Activated CD4-positive, alpha-beta memory T cell treated with anti-CD3 and anti-CD28 coated beads, Interleukin-2, amount 10 ng/mL, durations not matched to agents 7 days and 5 days (primary cell): ENCODE measurements at regions not wholly inside any gene's neighbourhood (a gene's known extent, or its start where the extent isn't known, plus 50 kb on each side); places are given as distances from the start of the nearest gene placed in this dataset.

Source experiments
- CTCF ChIA-PET: fragments of 350-600 bp; sonication (Branson Sonifier 250); formaldehyde crosslinking; loops from one replicate; lab custom pipeline; 2021; ENCODE audit warnings: antibody characterized with exemption, inconsistent platforms; lab: Charles Lee
- POLR2A ChIA-PET: fragments of 350-600 bp; sonication (Branson Sonifier 250); formaldehyde crosslinking; loops from one replicate; lab custom pipeline; 2021; ENCODE audit warnings: antibody characterized with exemption; lab: Charles Lee
- DNase-seq: peaks from one replicate; pipeline ENCODE4 v3.0.0-alpha.2; 2020
- H3K27ac Mint-ChIP-seq: one replicate; pipeline ENCODE4 v1.8.0; 2021; ENCODE audit warnings: mild to moderate bottlenecking, mixed read lengths
- H3K27me3 Mint-ChIP-seq: one replicate; pipeline ENCODE4 v1.8.0; 2021; ENCODE audit warnings: mixed read lengths
- H3K36me3 Mint-ChIP-seq: one replicate; pipeline ENCODE4 v1.8.0; 2021; ENCODE audit warnings: low read depth, mixed read lengths
- H3K4me1 Mint-ChIP-seq: one replicate; pipeline ENCODE4 v1.8.0; 2021; ENCODE audit warnings: mixed read lengths
- H3K4me3 Mint-ChIP-seq: one replicate; pipeline ENCODE4 v1.8.0; 2021; ENCODE audit warnings: mild to moderate bottlenecking, mixed read lengths
- H3K9me3 Mint-ChIP-seq: one replicate; pipeline ENCODE4 v1.8.0; 2021; ENCODE audit warnings: mixed read lengths

DNA sequence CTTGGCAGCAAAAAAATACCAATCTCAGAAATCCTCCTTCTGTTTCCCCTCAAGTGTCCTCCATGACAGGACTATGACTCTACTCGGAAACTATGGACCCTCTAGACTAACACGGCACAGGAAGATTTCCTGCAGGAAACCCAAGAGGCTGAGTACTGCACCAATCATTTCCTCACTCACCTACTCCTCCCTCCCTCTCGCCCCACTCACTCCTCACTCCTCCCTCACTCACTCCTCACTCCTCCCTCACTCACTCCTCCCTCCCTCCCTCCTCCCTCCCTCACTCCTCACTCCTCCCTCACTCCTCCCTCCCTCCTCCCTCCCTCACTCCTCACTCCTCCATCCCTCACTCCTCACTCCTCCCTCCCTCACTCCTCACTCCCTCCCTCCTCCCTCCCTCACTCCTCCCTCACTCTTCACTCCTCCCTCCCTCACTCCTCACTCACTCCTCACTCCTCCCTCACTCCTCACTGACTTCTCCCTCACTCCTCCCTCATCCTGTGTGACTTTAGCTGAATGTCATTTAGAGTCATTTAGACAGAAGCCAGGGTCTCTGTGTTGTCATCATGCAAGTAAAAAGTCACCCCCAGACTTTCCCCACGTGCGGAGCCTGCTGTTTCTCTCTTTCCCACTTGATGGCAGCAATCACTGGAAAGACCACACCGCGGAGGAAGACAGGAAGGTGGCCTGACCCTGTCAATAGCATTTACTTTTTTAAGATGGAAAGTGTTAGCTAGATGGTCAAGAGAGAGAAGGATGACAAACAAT, 226.8 kb upstream of the PDE10A start:
- Mint-ChIP-seq H3K27me3 (peaks cover 2% of the 10 kb centered on the region), H3K4me3 (no peak overlapping the region), H3K27ac (no peak overlapping the region), H3K9me3 (no peaks in the 10 kb centered on the region), H3K4me1 (peaks cover 2% of the 10 kb centered on the region), H3K36me3 (no peaks in the 10 kb centered on the region)
- ChIA-PET POLR2A (no interaction called here), CTCF (interaction anchor here (1.0 to 1.5 kb wide), 2 partner anchors 207 to 216 kb away, joined by 5 to 7 read pairs; no protein-coding TSS in a partner anchor)
- DNase-seq, result no peak

DNA sequence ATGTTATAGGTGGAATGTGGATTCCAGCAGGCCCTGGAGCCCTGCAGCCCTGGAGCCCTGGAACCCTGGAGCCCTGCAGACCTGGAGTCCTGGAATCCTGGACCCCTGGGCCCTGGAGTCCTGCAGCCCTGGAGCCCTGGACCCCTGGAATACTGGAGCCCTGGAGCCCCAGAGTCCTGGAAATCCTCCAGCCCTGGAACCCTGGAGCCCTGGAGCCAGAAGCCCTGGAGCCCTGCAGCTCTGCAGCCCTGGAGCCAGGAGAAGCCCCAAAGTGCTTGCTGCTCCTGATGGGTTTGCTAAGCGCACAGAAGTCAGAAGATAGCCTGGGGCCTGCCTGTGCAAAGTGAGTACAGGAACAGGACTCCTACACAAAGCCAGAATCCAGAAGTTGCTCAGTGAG, 223.1 kb upstream of the PDE10A start:
- no peak for DNase-seq
- no peaks in the 10 kb centered on the region for H3K9me3 Mint-ChIP-seq
- no peak overlapping the region for H3K27ac Mint-ChIP-seq
- ChIA-PET POLR2A (no interaction called here), CTCF (interaction anchor here (1.4 to 4.3 kb wide), 4 partner anchors 170 to 220 kb away, joined by 3 to 29 read pairs (median 6); no protein-coding TSS in a partner anchor)
- H3K4me1 Mint-ChIP-seq, result peaks cover 4% of the 10 kb centered on the region
- H3K4me3 Mint-ChIP-seq, result no peak overlapping the region
- no peaks in the 10 kb centered on the region for H3K27me3 Mint-ChIP-seq
- no peaks in the 10 kb centered on the region for H3K36me3 Mint-ChIP-seq

DNA sequence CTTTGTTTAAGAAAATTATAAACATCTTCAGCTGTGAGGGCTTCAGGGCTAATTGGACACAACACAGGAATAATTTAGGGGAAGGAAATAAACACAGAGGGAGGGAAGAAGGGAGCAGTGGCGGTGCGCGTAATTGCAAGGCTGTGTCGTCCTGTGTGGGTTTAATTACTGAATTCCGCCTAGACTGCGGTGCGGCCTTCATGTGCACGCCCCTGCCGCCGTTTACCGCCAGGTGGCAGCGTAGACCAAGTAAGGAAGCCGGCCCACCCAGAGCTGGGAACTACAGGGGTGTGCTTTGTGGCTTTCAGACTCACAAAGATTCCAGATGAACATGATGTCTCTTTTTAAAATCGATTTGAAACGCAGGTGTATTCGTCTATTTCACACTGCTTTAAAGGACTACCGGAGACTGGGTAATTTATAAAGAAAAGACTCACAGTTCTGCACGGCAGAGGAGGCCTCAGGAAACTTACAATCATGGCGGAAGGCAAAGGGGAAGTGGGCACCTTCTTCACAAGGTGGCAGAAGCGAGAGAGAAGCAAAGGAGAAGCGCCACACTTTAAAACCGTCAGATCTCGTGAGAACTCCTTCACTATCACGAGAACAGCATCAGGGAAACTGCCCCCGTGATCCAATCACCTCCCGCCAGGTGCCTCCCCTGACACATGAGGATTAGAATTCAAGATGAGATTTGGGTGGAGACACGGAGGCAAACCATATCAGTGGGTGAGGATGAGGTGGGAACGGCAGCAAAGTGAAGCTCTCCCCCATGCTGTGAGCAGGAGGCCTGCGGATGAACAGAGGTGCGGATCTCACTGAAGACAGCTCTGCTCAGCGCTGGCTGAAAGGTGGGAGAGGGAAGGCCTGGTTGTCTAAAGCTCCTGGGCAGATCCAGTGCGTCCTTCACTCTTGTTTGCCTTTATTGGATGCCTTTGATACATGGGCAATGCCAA, 222.0 kb upstream of the PDE10A start:
- peaks cover 4% of the 10 kb centered on the region for H3K4me1 Mint-ChIP-seq
- H3K9me3 Mint-ChIP-seq, result no peaks in the 10 kb centered on the region
- ChIA-PET CTCF (interaction anchor here (1.1 to 4.3 kb wide), 6 partner anchors 171 to 223 kb away, joined by 3 to 29 read pairs (median 4); no protein-coding TSS in a partner anchor), POLR2A (no interaction called here)
- peak; percentile 61 for DNase-seq
- H3K36me3 Mint-ChIP-seq, result no peaks in the 10 kb centered on the region
- H3K27me3 Mint-ChIP-seq, result no peaks in the 10 kb centered on the region
- no peak overlapping the region for H3K4me3 Mint-ChIP-seq
- no peak overlapping the region for H3K27ac Mint-ChIP-seq

DNA sequence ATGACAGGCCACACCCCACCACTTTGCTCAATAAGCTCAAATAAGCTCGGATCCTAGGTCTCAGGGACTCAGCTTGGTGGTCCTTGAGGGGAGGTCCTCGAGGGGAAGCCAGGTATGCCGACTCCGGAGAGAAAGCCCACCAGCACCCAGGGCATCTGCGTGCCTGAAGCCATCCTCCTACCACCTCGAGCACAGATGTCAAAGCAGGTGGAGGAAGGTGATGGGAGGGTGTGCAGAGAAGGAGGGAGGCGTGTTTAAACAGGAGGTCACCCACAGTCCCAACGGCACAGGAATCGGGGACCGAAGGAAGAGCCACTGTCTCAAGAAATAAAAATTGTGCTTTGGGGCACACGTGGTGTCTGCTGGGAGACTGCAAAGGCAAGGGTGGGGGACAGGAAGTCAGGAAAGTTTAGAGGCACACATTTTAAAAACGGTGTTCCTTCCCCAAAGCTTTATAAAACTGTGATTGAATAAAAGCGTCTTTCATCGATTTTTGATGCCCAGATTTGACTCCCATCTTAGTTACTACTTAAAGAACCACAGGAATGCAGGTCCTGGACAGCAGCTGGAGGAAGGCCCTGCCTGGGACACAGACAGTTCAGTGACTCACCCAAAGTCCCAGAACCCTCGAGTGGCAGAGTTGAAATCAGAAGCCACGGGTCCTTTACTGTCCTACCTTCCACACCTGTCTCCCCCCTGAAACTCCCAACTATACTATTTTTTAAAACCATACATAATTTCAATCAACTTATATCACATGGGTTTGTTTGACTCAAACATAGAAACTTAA, 221.0 kb upstream of the PDE10A start:
- DNase-seq, result no peak
- Mint-ChIP-seq H3K9me3 (no peaks in the 10 kb centered on the region), H3K4me3 (no peak overlapping the region), H3K36me3 (no peaks in the 10 kb centered on the region), H3K27ac (no peak overlapping the region), H3K4me1 (peaks cover 4% of the 10 kb centered on the region), H3K27me3 (no peaks in the 10 kb centered on the region)
- CTCF ChIA-PET, result interaction anchor here (1.1 to 4.3 kb wide), 4 partner anchors 214 to 224 kb away, joined by 3 to 29 read pairs (median 6); no protein-coding TSS in a partner anchor
- POLR2A ChIA-PET, result no interaction called here

DNA sequence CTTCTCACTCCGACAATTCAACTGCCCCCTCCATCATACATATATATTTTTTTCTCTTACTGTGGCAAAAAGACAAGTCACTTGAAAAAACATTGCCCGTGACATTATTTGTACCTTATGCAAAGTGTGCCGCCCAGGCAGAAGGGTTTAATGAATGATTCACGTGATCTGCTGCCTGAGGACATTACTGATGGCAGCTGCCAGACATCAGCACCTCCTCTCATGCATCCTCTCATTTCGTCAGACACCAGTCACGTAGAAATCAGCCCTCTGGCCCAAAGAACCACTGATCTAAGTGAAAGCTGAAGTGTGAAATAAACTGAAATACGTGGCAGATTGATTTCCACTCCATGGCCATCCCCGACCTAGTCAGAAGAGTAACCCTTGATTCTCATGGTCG, 218.8 kb upstream of the PDE10A start:
- Mint-ChIP-seq H3K27me3 (peaks cover 3% of the 10 kb centered on the region), H3K36me3 (no peaks in the 10 kb centered on the region), H3K4me1 (peaks cover 4% of the 10 kb centered on the region), H3K4me3 (no peak overlapping the region), H3K27ac (no peak overlapping the region), H3K9me3 (no peaks in the 10 kb centered on the region)
- ChIA-PET CTCF (no interaction called here), POLR2A (no interaction called here)
- no peak for DNase-seq

DNA sequence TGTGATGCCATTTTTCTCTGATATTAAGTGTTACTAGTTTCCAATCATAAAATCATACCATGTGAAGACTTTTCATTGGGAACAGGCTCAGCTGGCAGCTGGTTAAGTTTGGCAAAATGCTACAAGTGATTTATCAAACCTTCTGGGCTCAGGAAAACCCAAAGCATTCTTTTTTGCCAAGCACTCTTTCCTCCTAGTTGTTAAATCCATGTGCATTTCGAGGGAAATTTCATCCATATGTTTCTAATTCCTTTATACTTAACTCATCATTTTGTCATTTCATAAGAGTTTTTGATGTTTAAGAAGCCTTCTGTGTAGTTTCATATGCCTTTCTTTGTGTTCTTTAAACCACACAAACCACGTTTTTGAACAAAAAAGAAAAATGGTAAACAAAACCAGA, 217.6 kb upstream of the PDE10A start:
- Mint-ChIP-seq H3K36me3 (no peaks in the 10 kb centered on the region), H3K27me3 (peaks cover 6% of the 10 kb centered on the region), H3K4me1 (peaks cover 4% of the 10 kb centered on the region), H3K4me3 (no peak overlapping the region), H3K9me3 (no peaks in the 10 kb centered on the region), H3K27ac (no peak overlapping the region)
- ChIA-PET CTCF (interaction anchor here (0.7 to 0.8 kb wide), 2 partner anchors 200 to 217 kb away, joined by 3 read pairs; no protein-coding TSS in a partner anchor), POLR2A (no interaction called here)
- DNase-seq, result no peak

DNA sequence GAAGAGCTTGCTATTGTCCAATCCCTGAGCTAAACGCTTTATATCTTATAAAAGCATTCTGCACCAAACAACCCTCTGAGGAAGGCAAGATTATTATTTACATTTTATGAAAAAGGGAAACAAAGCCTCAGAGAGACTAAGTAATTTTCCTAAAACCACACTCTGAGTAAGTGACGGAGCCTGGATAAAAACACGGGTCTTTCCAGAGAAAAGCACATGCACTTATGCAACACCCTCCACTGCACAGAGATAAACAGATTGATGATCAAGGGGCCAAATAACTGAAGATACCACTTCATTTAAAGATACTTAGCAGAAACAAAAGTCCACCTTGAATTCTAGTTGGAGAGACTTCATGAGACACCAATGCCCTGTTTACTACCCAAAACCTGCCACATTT, 214.7 kb upstream of the PDE10A start:
- ChIA-PET CTCF (no interaction called here), POLR2A (no interaction called here)
- H3K36me3 Mint-ChIP-seq, result no peaks in the 10 kb centered on the region
- no peaks in the 10 kb centered on the region for H3K4me1 Mint-ChIP-seq
- no peak for DNase-seq
- no peak overlapping the region for H3K27ac Mint-ChIP-seq
- H3K27me3 Mint-ChIP-seq, result peaks cover 12% of the 10 kb centered on the region
- H3K9me3 Mint-ChIP-seq, result no peaks in the 10 kb centered on the region
- H3K4me3 Mint-ChIP-seq, result no peak overlapping the region

DNA sequence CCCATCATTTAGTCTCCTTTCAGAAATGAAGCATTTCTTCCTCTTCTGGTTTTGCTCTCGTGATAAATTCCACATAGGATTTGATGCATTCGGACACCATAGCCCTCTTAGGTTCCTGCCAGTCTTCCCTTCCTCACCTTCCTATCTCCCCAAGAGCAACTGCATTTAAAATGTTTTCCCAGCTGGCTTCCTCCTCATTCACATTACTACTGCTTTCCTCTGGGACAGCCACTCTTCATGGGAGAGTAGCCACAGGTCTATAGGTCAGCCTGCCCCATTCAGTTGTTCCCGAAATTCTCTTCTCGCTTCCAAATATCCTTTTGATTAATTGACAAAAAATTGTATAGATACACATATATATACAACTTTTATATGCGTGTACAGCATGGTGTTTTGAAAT, 214.2 kb upstream of the PDE10A start:
- Mint-ChIP-seq H3K27ac (no peak overlapping the region), H3K4me3 (no peak overlapping the region), H3K4me1 (no peaks in the 10 kb centered on the region), H3K9me3 (no peaks in the 10 kb centered on the region), H3K36me3 (no peaks in the 10 kb centered on the region), H3K27me3 (peaks cover 12% of the 10 kb centered on the region)
- DNase-seq, result no peak
- POLR2A ChIA-PET, result no interaction called here
- CTCF ChIA-PET, result no interaction called here

DNA sequence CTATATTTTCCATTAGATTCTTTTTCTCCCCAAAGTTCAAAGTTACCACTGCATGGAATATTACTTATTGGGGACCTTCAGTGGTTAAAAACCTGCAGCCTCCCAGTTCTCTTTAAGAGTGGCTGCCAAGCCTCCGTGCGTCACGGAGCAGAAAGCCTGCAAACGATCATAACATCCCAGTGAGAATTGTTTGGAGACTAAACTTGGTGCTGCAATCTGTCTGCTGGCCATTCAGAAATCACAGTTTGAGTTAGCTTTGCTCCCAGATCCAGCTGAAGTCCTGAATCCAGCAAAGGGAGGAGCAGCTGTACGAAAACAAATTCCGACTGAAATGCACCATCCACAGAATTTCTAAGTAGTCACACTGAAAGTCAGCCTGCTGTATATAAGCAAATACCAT, 213.5 kb upstream of the PDE10A start:
- POLR2A ChIA-PET, result no interaction called here
- DNase-seq, result no peak
- H3K9me3 Mint-ChIP-seq, result no peaks in the 10 kb centered on the region
- H3K27ac Mint-ChIP-seq, result no peak overlapping the region
- H3K36me3 Mint-ChIP-seq, result no peaks in the 10 kb centered on the region
- peaks cover 14% of the 10 kb centered on the region for H3K27me3 Mint-ChIP-seq
- CTCF ChIA-PET, result no interaction called here
- H3K4me3 Mint-ChIP-seq, result no peak overlapping the region
- H3K4me1 Mint-ChIP-seq, result no peaks in the 10 kb centered on the region

DNA sequence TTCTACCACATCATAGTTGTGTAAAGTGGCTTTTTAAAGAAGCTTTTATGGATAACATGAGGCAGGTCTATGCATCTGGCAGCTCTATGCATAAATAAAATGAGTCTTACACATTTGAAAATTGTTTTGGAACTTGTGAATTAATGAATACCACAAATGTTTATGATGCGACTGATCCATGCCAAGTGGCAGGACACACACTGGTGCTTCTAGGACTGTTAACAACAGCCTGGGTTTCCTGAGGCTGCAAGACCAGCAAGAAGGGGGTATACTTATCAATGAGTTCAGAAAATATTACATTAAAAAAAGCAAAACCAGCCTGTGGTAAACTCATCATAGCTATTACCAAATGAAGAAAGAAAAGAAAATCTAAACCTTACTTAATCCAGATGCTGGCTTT, 212.9 kb upstream of the PDE10A start:
- peaks cover 15% of the 10 kb centered on the region for H3K27me3 Mint-ChIP-seq
- POLR2A ChIA-PET, result no interaction called here
- no peaks in the 10 kb centered on the region for H3K4me1 Mint-ChIP-seq
- H3K4me3 Mint-ChIP-seq, result no peak overlapping the region
- no peaks in the 10 kb centered on the region for H3K36me3 Mint-ChIP-seq
- no peak overlapping the region for H3K27ac Mint-ChIP-seq
- H3K9me3 Mint-ChIP-seq, result no peaks in the 10 kb centered on the region
- no peak for DNase-seq
- CTCF ChIA-PET, result no interaction called here

DNA sequence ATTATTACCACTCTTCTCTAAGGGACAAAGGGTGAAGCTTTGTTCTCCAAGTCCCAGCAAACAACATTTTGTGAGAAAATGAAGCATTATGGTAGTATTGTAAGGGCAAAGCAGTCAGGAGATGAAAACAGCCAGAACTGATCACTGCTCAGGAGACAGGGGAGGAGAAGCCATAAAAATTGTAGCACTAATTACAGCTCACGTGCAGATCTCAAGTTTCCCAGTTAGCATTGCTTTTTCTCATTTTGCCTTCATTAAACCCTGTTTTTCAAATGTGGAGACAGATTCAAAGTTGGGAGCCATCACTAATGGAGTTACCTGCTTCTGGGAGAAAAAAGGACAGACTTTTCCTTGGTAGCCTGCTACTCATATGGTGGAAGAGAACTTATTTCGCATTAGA, 210.9 kb upstream of the PDE10A start:
- POLR2A ChIA-PET, result no interaction called here
- CTCF ChIA-PET, result no interaction called here

DNA sequence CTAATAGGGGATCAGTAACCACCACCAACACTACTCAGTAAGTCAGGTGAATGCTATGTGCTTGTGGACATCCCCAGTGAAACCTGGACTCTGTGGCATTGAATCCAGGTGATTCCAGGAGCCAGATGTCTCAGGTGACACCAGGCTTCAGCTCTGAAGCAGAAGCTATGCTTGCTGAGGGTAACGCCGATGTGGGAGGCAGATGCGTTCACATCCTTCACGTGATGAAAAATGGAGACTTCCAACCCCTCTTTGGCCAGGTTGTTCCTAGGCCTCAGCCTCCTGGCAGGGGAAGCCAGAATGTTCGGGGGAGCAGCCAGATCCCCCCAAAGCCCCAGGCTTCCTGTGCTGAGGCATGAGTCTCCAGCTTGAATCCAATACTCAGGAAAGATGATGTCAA, 209.8 kb upstream of the PDE10A start:
- Mint-ChIP-seq H3K4me3 (no peak overlapping the region), H3K27me3 (peaks cover 15% of the 10 kb centered on the region), H3K27ac (no peak overlapping the region), H3K9me3 (no peaks in the 10 kb centered on the region), H3K36me3 (no peaks in the 10 kb centered on the region), H3K4me1 (no peaks in the 10 kb centered on the region)
- DNase-seq, result no peak
- CTCF ChIA-PET, result no interaction called here
- POLR2A ChIA-PET, result no interaction called here

More for the DNA sequence above, 210.9 kb upstream of the PDE10A start:
- no peaks in the 10 kb centered on the region for H3K9me3 Mint-ChIP-seq
- no peak overlapping the region for H3K27ac Mint-ChIP-seq
- no peaks in the 10 kb centered on the region for H3K4me1 Mint-ChIP-seq
- H3K36me3 Mint-ChIP-seq, result no peaks in the 10 kb centered on the region
- H3K27me3 Mint-ChIP-seq, result peaks cover 18% of the 10 kb centered on the region
- DNase-seq, result no peak
- no peak overlapping the region for H3K4me3 Mint-ChIP-seq
